IMR-90 (cell line): ENCODE measurements at regions not wholly inside any gene's neighbourhood (a gene's known extent, or its start where the extent isn't known, plus 50 kb on each side); places are given as distances from the start of the nearest gene placed in this dataset.

Experiments used
- ATAC-seq: fragments of 200-7000 bp; cut with Tn5 transposase; 2 replicates; pipeline ENCODE4 v1.9.1; 2020; ENCODE audit warnings: low read depth, mild to moderate bottlenecking, moderate library complexity
- BruUV-seq: library from RNA; stranded (reverse); fragments of 400-500 nt; replicated peaks from 2 replicates; lab custom pipeline; 2021; lab: Mats Ljungman, UMichigan
- CTCF ChIA-PET: fragments of 300-600 bp; formaldehyde crosslinking; extraction: SDS; loops from one replicate; lab custom pipeline; 2021; ENCODE audit warnings: antibody characterized with exemption; lab: Yijun Ruan, JAX
- POLR2A ChIA-PET: fragments of 300-600 bp; sonication (Branson Sonifier 250); formaldehyde crosslinking; loops from one replicate; lab custom pipeline; 2022; ENCODE audit warnings: antibody characterized with exemption; ENCODE audit not compliant: unreplicated experiment; lab: Charles Lee
- DNase-seq: peaks from one replicate; pipeline ENCODE4 v3.0.0; 2013
- H2AFZ ChIP-seq: replicated peaks from 2 replicates; pipeline ENCODE3; 2013; ENCODE audit warnings: low read length, mild to moderate bottlenecking; ENCODE audit not compliant: poor library complexity
- H2AK5ac ChIP-seq: 2 replicates; pipeline ENCODE4 v1.6.1; 2013; ENCODE audit warnings: low read depth, low read length, inconsistent platforms
- H2AK9ac ChIP-seq: replicated peaks from 2 replicates; pipeline ENCODE3; 2013; ENCODE audit warnings: mild to moderate bottlenecking, low read depth, low read length, moderate library complexity; ENCODE audit not compliant: poor library complexity
- H2BK120ac ChIP-seq: 2 replicates; pipeline ENCODE4 v1.6.1; 2013; ENCODE audit warnings: low read depth, low read length, inconsistent platforms
- H2BK15ac ChIP-seq: 3 replicates; pipeline ENCODE4 v1.6.1; 2013; ENCODE audit warnings: low read depth, low read length, inconsistent platforms
- H2BK20ac ChIP-seq: 2 replicates; pipeline ENCODE4 v1.6.1; 2013; ENCODE audit warnings: low read depth, mild to moderate bottlenecking, inconsistent platforms, low read length, moderate library complexity
- H2BK5ac ChIP-seq: 2 replicates; pipeline ENCODE4 v1.6.1; 2013; ENCODE audit warnings: mild to moderate bottlenecking, low read depth, low read length, inconsistent platforms; ENCODE audit not compliant: poor library complexity, severe bottlenecking
- H3K14ac ChIP-seq: replicated peaks from 2 replicates; pipeline ENCODE4 v1.6.1; 2013; ENCODE audit warnings: low read depth, low read length, inconsistent platforms
- H3K18ac ChIP-seq: 2 replicates; pipeline ENCODE4 v1.6.1; 2013; ENCODE audit warnings: low read depth, low read length, control low read depth
- H3K23ac ChIP-seq: 2 replicates; pipeline ENCODE4 v1.6.1; 2013; ENCODE audit warnings: low read depth, low read length, inconsistent platforms
- H3K27ac ChIP-seq: 2 replicates; pipeline ENCODE4 v1.5.1; 2013; ENCODE audit warnings: mild to moderate bottlenecking, control low read depth, low read length; ENCODE audit not compliant: insufficient read depth
- H3K27me3 ChIP-seq: 2 replicates; pipeline ENCODE4 v1.6.1; 2013; ENCODE audit warnings: low read length; ENCODE audit not compliant: control insufficient read depth, insufficient read depth
- H3K36me3 ChIP-seq: 2 replicates; pipeline ENCODE4 v1.6.1; 2013; ENCODE audit warnings: low read length, mixed read lengths; ENCODE audit not compliant: control insufficient read depth, insufficient read depth
- H3K4ac ChIP-seq: 2 replicates; pipeline ENCODE4 v1.6.1; 2013; ENCODE audit warnings: low read depth, low read length, inconsistent platforms
- H3K4me1 ChIP-seq: 2 replicates; pipeline ENCODE4 v1.6.1; 2013; ENCODE audit warnings: low read length, mixed read lengths; ENCODE audit not compliant: control insufficient read depth, insufficient read depth
- H3K4me2 ChIP-seq: 2 replicates; pipeline ENCODE4 v1.6.1; 2013; ENCODE audit warnings: low read depth, mild to moderate bottlenecking, control low read depth, low read length, moderate library complexity
- H3K4me3 ChIP-seq: 2 replicates; pipeline ENCODE4 v1.5.1; 2013; ENCODE audit warnings: low read depth, mild to moderate bottlenecking, control low read depth, low read length, moderate library complexity; ENCODE audit not compliant: insufficient read depth
- H3K56ac ChIP-seq: 2 replicates; pipeline ENCODE4 v1.6.1; 2013; ENCODE audit warnings: low read length, inconsistent platforms; ENCODE audit not compliant: insufficient read depth; ENCODE audit errors: extremely low read depth
- H3K79me1 ChIP-seq, 2 experiments: 2 replicates each; pipeline ENCODE4 v1.6.1; 2013; ENCODE audit warnings: low read length in 2 of 2, inconsistent platforms in 1 of 2, low read depth in 1 of 2
- H3K9ac ChIP-seq: 2 replicates; pipeline ENCODE4 v1.6.1; 2013; ENCODE audit warnings: low read depth, low read length, control low read depth
- H3K9me1 ChIP-seq: 2 replicates; pipeline ENCODE4 v1.6.1; 2013; ENCODE audit warnings: low read length, inconsistent platforms; ENCODE audit not compliant: insufficient read depth
- H3K9me3 ChIP-seq: 2 replicates; pipeline ENCODE4 v1.6.1; 2013; ENCODE audit warnings: low read length; ENCODE audit not compliant: control insufficient read depth, insufficient read depth
- H4K20me1 ChIP-seq: 2 replicates; pipeline ENCODE4 v1.6.1; 2013; ENCODE audit warnings: low read length, inconsistent platforms; ENCODE audit not compliant: insufficient read depth
- H4K5ac ChIP-seq: 2 replicates; pipeline ENCODE4 v1.6.1; 2013; ENCODE audit warnings: mild to moderate bottlenecking, low read depth, low read length, control low read depth
- H4K8ac ChIP-seq, 2 experiments: 2 replicates each; pipeline ENCODE4 v1.6.1; 2013; ENCODE audit warnings: low read depth in 2 of 2, low read length in 2 of 2, control low read depth in 1 of 2, inconsistent platforms in 1 of 2
- H4K91ac ChIP-seq: 2 replicates; pipeline ENCODE4 v1.6.1; 2013; ENCODE audit warnings: low read depth, low read length, inconsistent platforms; ENCODE audit not compliant: insufficient read depth
- BHLHE40 ChIP-seq: fragments of 150-350 bp; IDR thresholded peaks from 2 replicates; pipeline ENCODE4 v1.6.1; 2016; ENCODE audit warnings: mild to moderate bottlenecking, low read depth, low read length
- CEBPB ChIP-seq: IDR thresholded peaks from 2 replicates; pipeline ENCODE4 v1.6.1; 2012; ENCODE audit warnings: low read depth, low read length, improper control_type of control experiment
- CHD1 ChIP-seq: IDR thresholded peaks from 2 replicates; pipeline ENCODE4 v1.6.1; 2012; ENCODE audit warnings: low read depth, low read length, improper control_type of control experiment
- CTCF ChIP-seq: conservative IDR thresholded peaks from 2 replicates; pipeline ENCODE4 v1.5.1; 2012; ENCODE audit warnings: mild to moderate bottlenecking, low read depth, low read length, improper control_type of control experiment
- ELK1 ChIP-seq: fragments of 150-350 bp; IDR thresholded peaks from 2 replicates; pipeline ENCODE4 v1.6.1; 2016; ENCODE audit warnings: low read depth, mild to moderate bottlenecking, low read length, moderate library complexity, borderline replicate concordance
- FOS ChIP-seq: fragments of 150-350 bp; IDR thresholded peaks from 2 replicates; pipeline ENCODE4 v1.6.1; 2016; ENCODE audit warnings: low read depth, low read length
- MAFK ChIP-seq: IDR thresholded peaks from 2 replicates; pipeline ENCODE4 v1.6.1; 2012; ENCODE audit warnings: low read depth, low read length, improper control_type of control experiment
- MAZ ChIP-seq: IDR thresholded peaks from 2 replicates; pipeline ENCODE4 v1.6.1; 2012; ENCODE audit warnings: low read depth, mild to moderate bottlenecking, low read length, improper control_type of control experiment, moderate library complexity, borderline replicate concordance
- MXI1 ChIP-seq: IDR thresholded peaks from 2 replicates; pipeline ENCODE4 v1.6.1; 2012; ENCODE audit warnings: low read depth, mild to moderate bottlenecking, low read length, moderate library complexity, borderline replicate concordance
- NFE2L2 ChIP-seq: fragments of 150-350 bp; IDR thresholded peaks from 2 replicates; pipeline ENCODE4 v1.6.1; 2016; ENCODE audit warnings: low read depth, mild to moderate bottlenecking, low read length
- POLR2A ChIP-seq: IDR thresholded peaks from 2 replicates; pipeline ENCODE4 v1.6.1; 2012; ENCODE audit warnings: mild to moderate bottlenecking, low read depth, low read length
- RAD21 ChIP-seq: IDR thresholded peaks from 2 replicates; pipeline ENCODE4 v1.6.1; 2012; ENCODE audit warnings: low read length, improper control_type of control experiment
- RCOR1 ChIP-seq: IDR thresholded peaks from 2 replicates; pipeline ENCODE4 v1.6.1; 2012; ENCODE audit warnings: mild to moderate bottlenecking, low read length, improper control_type of control experiment; ENCODE audit not compliant: insufficient replicate concordance
- RFX5 ChIP-seq: IDR thresholded peaks from 2 replicates; pipeline ENCODE4 v1.8.0; 2012; ENCODE audit warnings: low read depth, mild to moderate bottlenecking, low read length, moderate library complexity
- SMC3 ChIP-seq: fragments of 150-350 bp; IDR thresholded peaks from 2 replicates; pipeline ENCODE4 v1.6.1; 2016; ENCODE audit warnings: low read depth, mild to moderate bottlenecking, antibody characterized with exemption, low read length, moderate library complexity
- USF2 ChIP-seq: fragments of 150-350 bp; IDR thresholded peaks from 2 replicates; pipeline ENCODE4 v1.6.1; 2017; ENCODE audit warnings: mild to moderate bottlenecking, antibody characterized with exemption, low read length, low read depth
- WGBS, 2 experiments: methylation state at CpG; one replicate each; pipeline versions ENCODE4 v1.1.5 to v1.1.7; 2013; ENCODE audit warnings: missing lambda C conversion rate in 2 of 2; ENCODE audit not compliant: insufficient read length in 1 of 2; ENCODE audit errors: extremely low coverage in 2 of 2; 5-methylcytosine and 5-hydroxymethylcytosine counted together
- dilution Hi-C: fragments of 300-500 bp; cut with HindIII; formaldehyde crosslinking; loops from one replicate; pipeline ENCODE4 v1.14.3; 2018; ENCODE audit warnings: low sequenced_read_pairs; ENCODE audit not compliant: unreplicated experiment
- in situ Hi-C: fragments of 300-500 bp; cut with MboI; formaldehyde crosslinking; loops from 3 replicates; pipeline ENCODE4 v1.14.3; 2019; ENCODE audit warnings: low sequenced_read_pairs, inconsistent platforms, mixed read lengths
- intact Hi-C: fragments of 100-400 bp; cut with micrococcal nuclease; formaldehyde crosslinking; loops from 2 replicates; pipeline ENCODE4 v1.10.0; 2022

- Histone ChIP-seq H3K79me1 (no peaks in the 10 kb centered on the region), H3K27me3 (peaks cover 6% of the 10 kb centered on the region), H4K8ac (no peak overlapping the region), H2BK120ac (no peak overlapping the region), H3K4me3 (no peak overlapping the region), H4K20me1 (no peaks in the 10 kb centered on the region), H3K23ac (no peak overlapping the region), H3K9me3 (no peaks in the 10 kb centered on the region), H3K4me2 (no peak overlapping the region), H3K9ac (no peak overlapping the region), H3K9me1 (no peaks in the 10 kb centered on the region), H2BK5ac (no peak overlapping the region), H2AK9ac (no peak overlapping the region), H4K5ac (no peak overlapping the region), H2BK15ac (no peak overlapping the region), H2AK5ac (no peak overlapping the region), H3K4ac (no peak overlapping the region), H4K91ac (no peak overlapping the region), H2AFZ (no peak overlapping the region), H3K14ac (no peak overlapping the region), H2BK20ac (no peak overlapping the region), H3K56ac (no peak overlapping the region), H3K18ac (no peak overlapping the region), H3K4me1 (no peaks in the 10 kb centered on the region), H3K27ac (no peak overlapping the region), H3K36me3 (no peaks in the 10 kb centered on the region)
- TF ChIP-seq ELK1 (no peak), RAD21 (no peak), BHLHE40 (no peak), CEBPB (no peak), POLR2A (no peak), CHD1 (no peak), USF2 (no peak), MXI1 (no peak), RFX5 (no peak), MAZ (no peak), NFE2L2 (no peak), MAFK (no peak), SMC3 (no peak), RCOR1 (no peak), FOS (no peak), CTCF (no peak)
- intact Hi-C loops = no loop called here
- dilution Hi-C loops = no loop called here
- WGBS, 2 experiments = no CpG with 5 or more reads among the region's 4 CpGs
- DNase-seq (no peak), ATAC-seq (no peak)
- in situ Hi-C loops = loop anchor here (10.0 kb wide), 1 partner anchor 252 kb away; no protein-coding TSS in a partner anchor
- ChIA-PET CTCF (interaction anchor here (1.3 to 1.7 kb wide), 2 partner anchors 13 to 259 kb away, joined by 5 to 7 read pairs; no protein-coding TSS in a partner anchor), POLR2A (no interaction called here)
- BruUV-seq = no TSS peak
Measured at GRCh38 chr11:93922830-93923229, 72.4 kb upstream of the VSTM5 start.
